ENCODE measurements at regions not wholly inside any gene's neighbourhood (a gene's known extent, or its start where the extent isn't known, plus 50 kb on each side); places are given as distances from the start of the nearest gene placed in this dataset.
"Not testable (repeated sequence)": the region's sequence is repeated elsewhere in the genome, so short reads cannot be mapped to it uniquely, and the experiment has no call there.

GRCh38 chr20:1748777-1749176, 91.2 kb upstream of the SIRPG start:
- DNase-seq (ENCODE audit: low spot score in 2 of 2): no peak
- no peak for TF ChIP-seq POLR2A (IDR thresholded peaks at IDR 0.05)
- no peak for TF ChIP-seq POLR2AphosphoS5 (IDR thresholded peaks at IDR 0.05)
- no peak for TF ChIP-seq CTCF (IDR thresholded peaks at IDR 0.05)
- TF ChIP-seq EP300 (IDR thresholded peaks at IDR 0.05): no peak

GRCh38 chr20:1747953-1748577, 90.5 kb upstream of the SIRPG start:
- H3K27me3 ChIP-seq: no peaks in the 10 kb centered on the region
- no peaks in the 10 kb centered on the region for H3K36me3 ChIP-seq
- no peak for DNase-seq (ENCODE audit: low spot score in 2 of 2)
- H3K4me1 ChIP-seq: no peaks in the 10 kb centered on the region
- H3K4me3 ChIP-seq: no peak overlapping the region
- TF ChIP-seq EP300 (IDR thresholded peaks at IDR 0.05) (no peak), POLR2AphosphoS5 (IDR thresholded peaks at IDR 0.05) (no peak), CTCF (IDR thresholded peaks at IDR 0.05) (no peak), POLR2A (IDR thresholded peaks at IDR 0.05) (no peak)
- no peaks in the 10 kb centered on the region for H3K9me3 ChIP-seq
- H3K27ac ChIP-seq: no peak overlapping the region
- 29% methylated on average over 3 of the region's 3 CpGs for WGBS

More at GRCh38 chr20:1748777-1749176, 91.2 kb upstream of the SIRPG start:
- no peaks in the 10 kb centered on the region for H3K36me3 ChIP-seq
- no peak overlapping the region for H3K4me3 ChIP-seq
- H3K4me1 ChIP-seq: no peaks in the 10 kb centered on the region
- no peaks in the 10 kb centered on the region for H3K9me3 ChIP-seq
- no peak overlapping the region for H3K27ac ChIP-seq
- H3K27me3 ChIP-seq: no peaks in the 10 kb centered on the region

GRCh38 chr20:1742049-1742434, 84.5 kb upstream of the SIRPG start:
- WGBS: 77% methylated on average over 4 of the region's 4 CpGs
- not testable (repeated sequence) for DNase-seq (ENCODE audit: low spot score in 2 of 2); H3K36me3 ChIP-seq; H3K4me3 ChIP-seq; H3K27ac ChIP-seq; H3K9me3 ChIP-seq; H3K4me1 ChIP-seq; H3K27me3 ChIP-seq

- TF ChIP-seq CTCF (IDR thresholded peaks at IDR 0.05) (no peak), EP300 (IDR thresholded peaks at IDR 0.05) (no peak), POLR2A (IDR thresholded peaks at IDR 0.05) (no peak), POLR2AphosphoS5 (IDR thresholded peaks at IDR 0.05) (no peak)
- H3K4me3 ChIP-seq: no peak overlapping the region
- H3K9me3 ChIP-seq: no peaks in the 10 kb centered on the region
- no peak for DNase-seq (ENCODE audit: low spot score in 2 of 2)
- no peak overlapping the region for H3K27ac ChIP-seq
- 76% methylated on average over 6 of the region's 6 CpGs for WGBS
- H3K27me3 ChIP-seq: peaks cover 7% of the 10 kb centered on the region
- H3K4me1 ChIP-seq: no peaks in the 10 kb centered on the region
- no peaks in the 10 kb centered on the region for H3K36me3 ChIP-seq
Observed at GRCh38 chr20:1741309-1742048, 83.9 kb upstream of the SIRPG start.

GRCh38 chr20:1737134-1737533, 79.6 kb upstream of the SIRPG start:
- Histone ChIP-seq H3K9me3 (no peaks in the 10 kb centered on the region), H3K4me3 (no peak overlapping the region), H3K36me3 (no peaks in the 10 kb centered on the region), H3K27me3 (peaks cover 12% of the 10 kb centered on the region), H3K27ac (no peak overlapping the region), H3K4me1 (no peaks in the 10 kb centered on the region)
- WGBS: 76% methylated on average over 1 of the region's 1 CpG
- no peak for TF ChIP-seq POLR2A (IDR thresholded peaks at IDR 0.05)
- no peak for TF ChIP-seq CTCF (IDR thresholded peaks at IDR 0.05)
- TF ChIP-seq EP300 (IDR thresholded peaks at IDR 0.05): no peak
- no peak for TF ChIP-seq POLR2AphosphoS5 (IDR thresholded peaks at IDR 0.05)
- DNase-seq (ENCODE audit: low spot score in 2 of 2): no peak
